Uterus (tissue), 3 donors: ENCODE measurements at regions not wholly inside any gene's neighbourhood (a gene's known extent, or its start where the extent isn't known, plus 50 kb on each side); places are given as distances from the start of the nearest gene placed in this dataset.
"Not testable (repeated sequence)": the region's sequence is repeated elsewhere in the genome, so short reads cannot be mapped to it uniquely, and the experiment has no call there.

Experiments used
- DNase-seq, 2 donors: peaks; one replicate each; pipeline ENCODE4 v3.0.0-alpha.2; 2019 to 2020
- H3K27ac ChIP-seq, 2 donors: fragments of 200-600 bp; sonication (generic); 1 replicate in 1 of 2; 2 replicates in 1 of 2; pipeline ENCODE4 v1.5.1; 2016 to 2018
- H3K27me3 ChIP-seq, 2 donors: fragments of 200-600 bp; sonication (generic); one replicate each; pipeline ENCODE4 v1.5.1; 2018 to 2019; ENCODE audit warnings: control low read depth in 1 of 2
- H3K36me3 ChIP-seq, 2 donors: fragments of 200-600 bp; sonication (generic); one replicate each; pipeline ENCODE4 v1.5.1; 2019; ENCODE audit warnings: control low read depth in 1 of 2
- H3K4me1 ChIP-seq, 2 donors: fragments of 200-600 bp; sonication (generic); one replicate each; pipeline ENCODE4 v1.5.1; 2018 to 2019; ENCODE audit warnings: control low read depth in 1 of 2
- H3K4me3 ChIP-seq, 2 donors: fragments of 200-600 bp; sonication (generic); 1 replicate in 1 of 2; 2 replicates in 1 of 2; pipeline ENCODE4 v1.5.1; 2018 to 2019; ENCODE audit warnings: mild to moderate bottlenecking in 1 of 2
- H3K9me3 ChIP-seq, 2 donors: fragments of 200-600 bp; sonication (generic); one replicate each; pipeline ENCODE4 v1.5.1; 2019; ENCODE audit warnings: control low read depth in 1 of 2
- CTCF ChIP-seq, 4 experiments: fragments of 200-600 bp in 2 of 4; fragments of 450-650 bp in 2 of 4; sonication (generic) in 2 of 4; IDR thresholded peaks; one replicate each; pipeline ENCODE4 v1.5.1; 2016 to 2019; ENCODE audit warnings: antibody characterized with exemption in 4 of 4, mild to moderate bottlenecking in 2 of 4, moderate library complexity in 1 of 4
- POLR2A ChIP-seq, 2 donors: fragments of 450-650 bp; IDR thresholded peaks; one replicate each; pipeline ENCODE4 v1.6.1; 2016; ENCODE audit warnings: antibody characterized with exemption in 2 of 2, mild to moderate bottlenecking in 1 of 2, moderate library complexity in 1 of 2
- intact Hi-C: fragments of 100-400 bp; cut with DNase I; formaldehyde crosslinking; loops from one replicate; pipeline ENCODE4 v1.15.1; 2023; ENCODE audit warnings: low total_unique reads
- donor health status: DM: yes; HTN: yes; CAD: no.

- Histone ChIP-seq H3K4me1 (no peaks in the 10 kb centered on the region), H3K9me3 (no peaks in the 10 kb centered on the region), H3K27me3 (no peaks in the 10 kb centered on the region), H3K4me3 (no peak overlapping the region), H3K36me3 (no peaks in the 10 kb centered on the region), H3K27ac (no peak overlapping the region)
- intact Hi-C loops: no loop called here
- no peak for DNase-seq
- no peak for TF ChIP-seq POLR2A (IDR thresholded peaks at IDR 0.05)
- no peak for TF ChIP-seq CTCF (IDR thresholded peaks at IDR 0.05)
Measured at GRCh38 chrX:1071351-1071750, 141.1 kb downstream of the CRLF2 start.

- TF ChIP-seq CTCF (IDR thresholded peaks at IDR 0.05) (no peak), POLR2A (IDR thresholded peaks at IDR 0.05) (no peak)
- no peak overlapping the region for H3K4me3 ChIP-seq
- H3K9me3 ChIP-seq: no peaks in the 10 kb centered on the region
- no peaks in the 10 kb centered on the region for H3K27me3 ChIP-seq
- intact Hi-C loops: no loop called here
- DNase-seq: no peak
- H3K4me1 ChIP-seq: no peaks in the 10 kb centered on the region
- no peaks in the 10 kb centered on the region for H3K36me3 ChIP-seq
- H3K27ac ChIP-seq: no peak overlapping the region
Measured at GRCh38 chrX:1062351-1062750, 150.1 kb downstream of the CRLF2 start.

GRCh38 chrX:1060562-1060960, 151.9 kb downstream of the CRLF2 start:
- no peaks in the 10 kb centered on the region for H3K4me1 ChIP-seq
- TF ChIP-seq POLR2A (IDR thresholded peaks at IDR 0.05): no peak
- TF ChIP-seq CTCF (IDR thresholded peaks at IDR 0.05): no peak
- H3K9me3 ChIP-seq: no peaks in the 10 kb centered on the region
- H3K36me3 ChIP-seq: no peaks in the 10 kb centered on the region
- H3K27me3 ChIP-seq: no peaks in the 10 kb centered on the region
- no peak overlapping the region for H3K4me3 ChIP-seq
- no peak for DNase-seq
- intact Hi-C loops: no loop called here
- no peak overlapping the region for H3K27ac ChIP-seq

- Histone ChIP-seq H3K36me3 (no peaks in the 10 kb centered on the region), H3K9me3 (peaks cover 0 to 2% of the 10 kb centered on the region in 2 donors), H3K27me3 (no peaks in the 10 kb centered on the region), H3K4me1 (no peaks in the 10 kb centered on the region), H3K27ac (no peak overlapping the region), H3K4me3 (no peak overlapping the region)
- no peak for TF ChIP-seq CTCF (IDR thresholded peaks at IDR 0.05)
- TF ChIP-seq POLR2A (IDR thresholded peaks at IDR 0.05): no peak
- no peak for DNase-seq
- intact Hi-C loops: no loop called here
Measured at GRCh38 chrX:1059576-1060561, 152.6 kb downstream of the CRLF2 start.

GRCh38 chrX:1053600-1053999, 158.8 kb downstream of the CRLF2 start:
- peaks cover 0 to 24% of the 10 kb centered on the region in 2 donors for H3K9me3 ChIP-seq
- H3K36me3 ChIP-seq, DNase-seq, H3K27ac ChIP-seq, H3K4me1 ChIP-seq, H3K27me3 ChIP-seq, H3K4me3 ChIP-seq, intact Hi-C loops: not testable (repeated sequence)
